MM.1S (cell line): ENCODE measurements at regions not wholly inside any gene's neighbourhood (a gene's known extent, or its start where the extent isn't known, plus 50 kb on each side); places are given as distances from the start of the nearest gene placed in this dataset.

Experiments used
- DNase-seq: peaks from one replicate; pipeline ENCODE4 v3.0.0-alpha.2; 2015
- H2AFZ ChIP-seq: fragments of 300-600 bp; sonication (generic); 2 replicates; pipeline ENCODE4 v1.6.0; 2016; ENCODE audit warnings: antibody characterized with exemption, low read length
- H3F3A ChIP-seq: fragments of 300-600 bp; sonication (generic); 2 replicates; pipeline ENCODE4 v1.6.1; 2016; ENCODE audit warnings: mild to moderate bottlenecking, antibody characterized with exemption, low read length, moderate library complexity, mixed read lengths; ENCODE audit not compliant: insufficient read depth
- H3K27ac ChIP-seq: fragments of 300-600 bp; sonication (generic); 2 replicates; pipeline ENCODE4 v1.5.1; 2016; ENCODE audit warnings: mild to moderate bottlenecking, low read length
- H3K27me3 ChIP-seq: fragments of 300-600 bp; sonication (generic); replicated peaks from 2 replicates; pipeline ENCODE4 v1.6.0; 2016; ENCODE audit warnings: low read length; ENCODE audit not compliant: insufficient read depth
- H3K36me3 ChIP-seq: fragments of 300-600 bp; sonication (generic); replicated peaks from 2 replicates; pipeline ENCODE4 v1.6.1; 2016; ENCODE audit warnings: mild to moderate bottlenecking, low read length, mixed read lengths; ENCODE audit not compliant: insufficient read depth
- H3K4me1 ChIP-seq: fragments of 300-600 bp; sonication (generic); 2 replicates; pipeline ENCODE4 v1.6.1; 2016; ENCODE audit warnings: low read length, mixed read lengths
- H3K4me2 ChIP-seq: fragments of 300-600 bp; sonication (generic); 2 replicates; pipeline ENCODE4 v1.6.0; 2016; ENCODE audit warnings: low read depth, low read length
- H3K4me3 ChIP-seq: fragments of 300-600 bp; sonication (generic); 2 replicates; pipeline ENCODE4 v1.5.1; 2016; ENCODE audit warnings: low read length, mixed read lengths
- H3K79me2 ChIP-seq: fragments of 300-600 bp; sonication (generic); 2 replicates; pipeline ENCODE4 v1.6.1; 2016; ENCODE audit warnings: mixed run types, low read length, mixed read lengths
- H3K9ac ChIP-seq: fragments of 300-600 bp; sonication (generic); 2 replicates; pipeline ENCODE4 v1.6.1; 2016; ENCODE audit warnings: low read length, mixed read lengths
- H3K9me2 ChIP-seq: fragments of 300-600 bp; sonication (generic); replicated peaks from 2 replicates; pipeline ENCODE4 v1.6.1; 2016; ENCODE audit warnings: mild to moderate bottlenecking, low read length, mixed read lengths; ENCODE audit not compliant: insufficient read depth
- H3K9me3 ChIP-seq: fragments of 300-600 bp; sonication (generic); replicated peaks from 2 replicates; pipeline ENCODE4 v1.6.1; 2016; ENCODE audit warnings: mild to moderate bottlenecking, low read length, mixed read lengths; ENCODE audit not compliant: insufficient read depth
- H4K20me1 ChIP-seq: fragments of 300-600 bp; sonication (generic); 2 replicates; pipeline ENCODE4 v1.6.1; 2016; ENCODE audit warnings: mild to moderate bottlenecking, low read length, moderate library complexity, mixed read lengths; ENCODE audit not compliant: insufficient read depth
- CTCF ChIP-seq: fragments of 300-600 bp; sonication (generic); IDR thresholded peaks from 2 replicates; pipeline ENCODE4 v1.5.1; 2016; ENCODE audit warnings: antibody characterized with exemption, low read length, mixed read lengths
- EZH2 ChIP-seq: fragments of 300-600 bp; sonication (generic); optimal IDR thresholded peaks from 2 replicates; pipeline ENCODE3; 2017; ENCODE audit warnings: low read depth, mild to moderate bottlenecking, antibody characterized with exemption, low read length, mixed read lengths
- EZH2phosphoT487 ChIP-seq: fragments of 300-600 bp; sonication (generic); IDR thresholded peaks from 2 replicates; pipeline ENCODE4 v1.6.1; 2018; ENCODE audit warnings: antibody characterized with exemption, low read length

DNA sequence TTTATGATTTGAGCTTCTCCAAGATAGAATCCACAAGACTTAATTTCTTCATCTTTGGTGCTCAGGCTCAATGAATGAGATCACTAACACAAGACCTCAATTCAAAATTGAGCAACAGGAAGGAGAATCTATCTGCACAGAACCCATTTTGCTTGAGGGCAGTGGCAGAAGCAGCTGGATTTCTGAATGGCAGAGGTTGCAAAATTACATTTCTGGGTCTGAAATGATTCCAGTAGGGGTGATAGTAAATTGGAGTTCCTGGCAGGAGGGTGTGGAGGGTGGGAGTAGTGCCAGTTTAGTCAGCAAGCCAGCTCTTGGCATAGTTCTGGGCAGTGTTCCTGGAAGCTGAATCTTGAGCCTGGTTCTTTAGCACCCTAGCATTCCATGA, 281.1 kb downstream of the SLC7A11 start:
- Histone ChIP-seq H3F3A (no peaks in the 10 kb centered on the region), H3K9ac (no peak overlapping the region), H3K27ac (no peak overlapping the region), H3K79me2 (no peaks in the 10 kb centered on the region), H3K36me3 (no peaks in the 10 kb centered on the region), H4K20me1 (no peaks in the 10 kb centered on the region), H3K4me1 (no peaks in the 10 kb centered on the region), H3K4me3 (no peak overlapping the region), H3K4me2 (no peak overlapping the region), H2AFZ (no peak overlapping the region), H3K9me3 (no peaks in the 10 kb centered on the region), H3K9me2 (no peaks in the 10 kb centered on the region), H3K27me3 (no peaks in the 10 kb centered on the region)
- TF ChIP-seq EZH2 (no peak), EZH2phosphoT487 (no peak), CTCF (no peak)
- DNase-seq: no peak

DNA sequence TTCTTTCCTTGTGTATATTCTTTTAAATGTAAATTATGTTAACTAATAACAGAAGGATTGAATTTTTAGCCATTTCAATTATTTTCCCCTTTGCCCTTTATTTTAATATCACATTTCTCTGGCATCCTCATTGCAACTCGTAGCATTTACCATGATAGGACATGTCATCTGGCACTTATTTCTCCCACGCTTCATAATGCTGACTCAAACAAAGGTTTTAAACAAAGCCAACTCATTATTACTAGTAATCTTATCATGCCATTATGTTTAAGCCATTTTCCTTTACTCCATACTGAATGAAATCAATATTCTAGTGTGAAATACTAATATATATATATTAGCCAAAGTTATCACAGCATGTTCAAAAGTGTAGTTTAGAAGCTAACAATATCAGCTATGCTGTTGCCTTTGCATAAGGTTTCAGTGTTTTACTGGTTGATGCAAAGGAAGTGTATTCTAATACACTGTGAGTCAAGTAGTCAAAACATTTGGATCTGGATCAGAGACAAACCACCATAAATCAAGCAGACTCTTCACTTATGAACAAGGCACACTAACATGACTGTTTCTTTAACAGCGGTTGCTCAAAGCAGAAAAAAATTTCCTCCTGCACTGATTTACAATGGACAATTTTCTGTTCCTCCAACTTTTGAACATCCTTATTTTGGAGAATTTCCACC, 281.6 kb downstream of the SLC7A11 start:
- no peak for DNase-seq
- H3K4me3 ChIP-seq: no peak overlapping the region
- H3F3A ChIP-seq: no peaks in the 10 kb centered on the region
- H3K9me3 ChIP-seq: no peaks in the 10 kb centered on the region
- no peak overlapping the region for H3K9ac ChIP-seq
- no peaks in the 10 kb centered on the region for H3K79me2 ChIP-seq
- H3K4me2 ChIP-seq: no peak overlapping the region
- TF ChIP-seq EZH2phosphoT487: no peak
- TF ChIP-seq EZH2: no peak
- no peak for TF ChIP-seq CTCF
- no peak overlapping the region for H2AFZ ChIP-seq
- no peaks in the 10 kb centered on the region for H3K4me1 ChIP-seq
- no peaks in the 10 kb centered on the region for H4K20me1 ChIP-seq
- no peaks in the 10 kb centered on the region for H3K27me3 ChIP-seq
- H3K9me2 ChIP-seq: no peaks in the 10 kb centered on the region
- H3K36me3 ChIP-seq: no peaks in the 10 kb centered on the region
- H3K27ac ChIP-seq: no peak overlapping the region

DNA sequence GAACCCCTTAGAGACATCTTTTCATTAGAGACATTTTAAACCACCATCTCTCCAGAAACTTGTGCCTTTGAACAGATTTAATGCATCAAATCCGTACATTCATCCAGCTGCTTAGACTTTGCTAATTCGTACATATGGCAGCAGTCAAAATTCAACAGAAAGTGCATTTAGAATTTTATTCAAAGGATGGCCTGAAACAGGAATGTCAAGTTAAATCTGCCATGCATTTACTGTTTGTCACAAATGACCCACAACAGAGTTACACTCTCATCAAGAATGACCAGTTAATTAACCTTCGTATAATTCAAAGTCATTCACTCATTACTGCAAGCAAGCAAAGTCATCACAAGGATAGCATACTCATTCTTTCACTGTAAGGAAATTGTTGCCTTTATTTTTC, 284.3 kb downstream of the SLC7A11 start:
- Histone ChIP-seq H3K9me2 (no peaks in the 10 kb centered on the region), H3K4me3 (no peak overlapping the region), H3K27me3 (no peaks in the 10 kb centered on the region), H2AFZ (no peak overlapping the region), H3K79me2 (no peaks in the 10 kb centered on the region), H4K20me1 (no peaks in the 10 kb centered on the region), H3K36me3 (no peaks in the 10 kb centered on the region), H3K9ac (no peak overlapping the region), H3K4me2 (no peak overlapping the region), H3F3A (no peaks in the 10 kb centered on the region), H3K4me1 (no peaks in the 10 kb centered on the region), H3K9me3 (no peaks in the 10 kb centered on the region), H3K27ac (no peak overlapping the region)
- DNase-seq: no peak
- TF ChIP-seq CTCF (no peak), EZH2phosphoT487 (no peak), EZH2 (no peak)
